PFSK-1 (cell line): ENCODE measurements at regions not wholly inside any gene's neighbourhood (a gene's known extent, or its start where the extent isn't known, plus 50 kb on each side); places are given as distances from the start of the nearest gene placed in this dataset.

Experiments used
- FOXP2 ChIP-seq: optimal IDR thresholded peaks from 2 replicates; pipeline ENCODE3; 2011; ENCODE audit warnings: borderline replicate concordance, control low read depth, inconsistent platforms; ENCODE audit not compliant: insufficient read depth; ENCODE audit errors: extremely low read length, extremely low read depth
- POLR2AphosphoS5 ChIP-seq: IDR thresholded peaks from 2 replicates; pipeline ENCODE4 v1.6.1; 2012; ENCODE audit warnings: low read depth, mild to moderate bottlenecking, control low read depth, low read length, moderate library complexity
- SIN3A ChIP-seq: IDR thresholded peaks from 2 replicates; pipeline ENCODE4 v1.6.1; 2012; ENCODE audit warnings: mild to moderate bottlenecking, low read length, moderate library complexity, borderline replicate concordance; ENCODE audit not compliant: insufficient read depth
- TAF1 ChIP-seq: IDR thresholded peaks from 2 replicates; pipeline ENCODE4 v1.6.1; 2012; ENCODE audit warnings: low read length, control low read depth, borderline replicate concordance; ENCODE audit not compliant: insufficient read depth
- TF ChIP-seq, protein P1 (sequence below), 2 experiments: IDR thresholded peaks; 2 replicates each; pipeline versions ENCODE4 v1.6.1 to v1.8.0; 2011 to 2012; ENCODE audit warnings: low read depth in 2 of 2, low read length in 2 of 2, control low read depth in 1 of 2, inconsistent platforms in 1 of 2, mild to moderate bottlenecking in 1 of 2, moderate library complexity in 1 of 2; ENCODE audit not compliant: insufficient read depth in 1 of 2

- TF ChIP-seq TAF1 (no peak), FOXP2 (no peak), POLR2AphosphoS5 (no peak), SIN3A (no peak)
- TF ChIP-seq, protein P1, sequence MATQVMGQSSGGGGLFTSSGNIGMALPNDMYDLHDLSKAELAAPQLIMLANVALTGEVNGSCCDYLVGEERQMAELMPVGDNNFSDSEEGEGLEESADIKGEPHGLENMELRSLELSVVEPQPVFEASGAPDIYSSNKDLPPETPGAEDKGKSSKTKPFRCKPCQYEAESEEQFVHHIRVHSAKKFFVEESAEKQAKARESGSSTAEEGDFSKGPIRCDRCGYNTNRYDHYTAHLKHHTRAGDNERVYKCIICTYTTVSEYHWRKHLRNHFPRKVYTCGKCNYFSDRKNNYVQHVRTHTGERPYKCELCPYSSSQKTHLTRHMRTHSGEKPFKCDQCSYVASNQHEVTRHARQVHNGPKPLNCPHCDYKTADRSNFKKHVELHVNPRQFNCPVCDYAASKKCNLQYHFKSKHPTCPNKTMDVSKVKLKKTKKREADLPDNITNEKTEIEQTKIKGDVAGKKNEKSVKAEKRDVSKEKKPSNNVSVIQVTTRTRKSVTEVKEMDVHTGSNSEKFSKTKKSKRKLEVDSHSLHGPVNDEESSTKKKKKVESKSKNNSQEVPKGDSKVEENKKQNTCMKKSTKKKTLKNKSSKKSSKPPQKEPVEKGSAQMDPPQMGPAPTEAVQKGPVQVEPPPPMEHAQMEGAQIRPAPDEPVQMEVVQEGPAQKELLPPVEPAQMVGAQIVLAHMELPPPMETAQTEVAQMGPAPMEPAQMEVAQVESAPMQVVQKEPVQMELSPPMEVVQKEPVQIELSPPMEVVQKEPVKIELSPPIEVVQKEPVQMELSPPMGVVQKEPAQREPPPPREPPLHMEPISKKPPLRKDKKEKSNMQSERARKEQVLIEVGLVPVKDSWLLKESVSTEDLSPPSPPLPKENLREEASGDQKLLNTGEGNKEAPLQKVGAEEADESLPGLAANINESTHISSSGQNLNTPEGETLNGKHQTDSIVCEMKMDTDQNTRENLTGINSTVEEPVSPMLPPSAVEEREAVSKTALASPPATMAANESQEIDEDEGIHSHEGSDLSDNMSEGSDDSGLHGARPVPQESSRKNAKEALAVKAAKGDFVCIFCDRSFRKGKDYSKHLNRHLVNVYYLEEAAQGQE (IDR thresholded peaks at IDR 0.05; ENCODE audit: insufficient read depth in 1 of 2, low read depth in 2 of 2, low read length in 2 of 2), result no peak
These were observed 371.1 kb upstream of the ARID1B start for GRCh38 chr6:156406099-156406498.

DNA sequence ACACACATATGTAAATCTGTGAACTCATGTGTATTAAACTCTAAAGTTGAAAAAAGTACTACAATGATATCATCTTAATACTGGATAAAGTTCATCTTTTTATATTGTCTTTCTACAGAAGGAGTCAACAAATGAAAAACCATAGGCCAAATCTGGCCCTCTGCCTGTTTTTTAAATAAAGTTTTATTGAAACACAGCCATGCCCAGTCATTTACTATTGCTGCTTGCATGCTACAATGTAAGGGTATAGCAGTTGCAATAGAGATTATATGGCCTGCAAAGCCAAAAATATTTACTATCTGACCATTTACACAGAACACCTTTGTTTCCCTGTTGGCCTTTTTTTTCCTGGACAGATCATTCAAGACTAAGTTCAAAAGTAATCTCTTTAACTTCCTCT is 374.6 kb upstream of the ARID1B start:
- TF ChIP-seq, protein P1 (IDR thresholded peaks at IDR 0.05; ENCODE audit: insufficient read depth in 1 of 2, low read depth in 2 of 2, low read length in 2 of 2), result no peak
- no peak for TF ChIP-seq FOXP2
- TF ChIP-seq SIN3A, result no peak

- no peak for TF ChIP-seq FOXP2
- TF ChIP-seq SIN3A, result no peak
- TF ChIP-seq TAF1, result no peak
- TF ChIP-seq POLR2AphosphoS5, result no peak
- TF ChIP-seq, protein P1 (IDR thresholded peaks at IDR 0.05; ENCODE audit: insufficient read depth in 1 of 2, low read depth in 2 of 2, low read length in 2 of 2), result no peak
These were observed 375.0 kb upstream of the ARID1B start for GRCh38 chr6:156402227-156402626.

GRCh38 chr6:156400487-156400886 is 376.7 kb upstream of the ARID1B start:
- no peak for TF ChIP-seq POLR2AphosphoS5
- no peak for TF ChIP-seq TAF1
- TF ChIP-seq FOXP2, result no peak
- TF ChIP-seq, protein P1 (IDR thresholded peaks at IDR 0.05; ENCODE audit: insufficient read depth in 1 of 2, low read depth in 2 of 2, low read length in 2 of 2), result no peak
- TF ChIP-seq SIN3A, result no peak

GRCh38 chr6:156398966-156399365 is 378.2 kb upstream of the ARID1B start:
- TF ChIP-seq TAF1, result no peak
- no peak for TF ChIP-seq FOXP2
- TF ChIP-seq POLR2AphosphoS5, result no peak
- TF ChIP-seq, protein P1 (IDR thresholded peaks at IDR 0.05; ENCODE audit: insufficient read depth in 1 of 2, low read depth in 2 of 2, low read length in 2 of 2), result no peak
- TF ChIP-seq SIN3A, result no peak
